ENCODE measurements at regions not wholly inside any gene's neighbourhood (a gene's known extent, or its start where the extent isn't known, plus 50 kb on each side); places are given as distances from the start of the nearest gene placed in this dataset.

GRCh38 chr1:93815366-93816110 is 63.5 kb downstream of the DNTTIP2 start:
- H3K36me3 ChIP-seq (ENCODE audit: low read depth), result no peaks in the 10 kb centered on the region
- DNase-seq (ENCODE audit: low spot score) (no peak), ATAC-seq (ENCODE audit: low read depth) (no peak)
- TF ChIP-seq, protein P1, sequence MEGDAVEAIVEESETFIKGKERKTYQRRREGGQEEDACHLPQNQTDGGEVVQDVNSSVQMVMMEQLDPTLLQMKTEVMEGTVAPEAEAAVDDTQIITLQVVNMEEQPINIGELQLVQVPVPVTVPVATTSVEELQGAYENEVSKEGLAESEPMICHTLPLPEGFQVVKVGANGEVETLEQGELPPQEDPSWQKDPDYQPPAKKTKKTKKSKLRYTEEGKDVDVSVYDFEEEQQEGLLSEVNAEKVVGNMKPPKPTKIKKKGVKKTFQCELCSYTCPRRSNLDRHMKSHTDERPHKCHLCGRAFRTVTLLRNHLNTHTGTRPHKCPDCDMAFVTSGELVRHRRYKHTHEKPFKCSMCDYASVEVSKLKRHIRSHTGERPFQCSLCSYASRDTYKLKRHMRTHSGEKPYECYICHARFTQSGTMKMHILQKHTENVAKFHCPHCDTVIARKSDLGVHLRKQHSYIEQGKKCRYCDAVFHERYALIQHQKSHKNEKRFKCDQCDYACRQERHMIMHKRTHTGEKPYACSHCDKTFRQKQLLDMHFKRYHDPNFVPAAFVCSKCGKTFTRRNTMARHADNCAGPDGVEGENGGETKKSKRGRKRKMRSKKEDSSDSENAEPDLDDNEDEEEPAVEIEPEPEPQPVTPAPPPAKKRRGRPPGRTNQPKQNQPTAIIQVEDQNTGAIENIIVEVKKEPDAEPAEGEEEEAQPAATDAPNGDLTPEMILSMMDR (IDR thresholded peaks at IDR 0.05; ENCODE audit: poor library complexity, severe bottlenecking), result no peak
- no peaks in the 10 kb centered on the region for H3K27me3 ChIP-seq (ENCODE audit: insufficient read depth, poor library complexity, severe bottlenecking)
- peak overlapping the region; percentile 89 for H3K27ac ChIP-seq (ENCODE audit: poor library complexity, severe bottlenecking)
- no peaks in the 10 kb centered on the region for H3K9me3 ChIP-seq (ENCODE audit: severe bottlenecking)
- no peak overlapping the region for H3K4me3 ChIP-seq (ENCODE audit: severe bottlenecking)
- H3K4me1 ChIP-seq (ENCODE audit: insufficient read depth, poor library complexity, severe bottlenecking), result peaks cover 44% of the 10 kb centered on the region

DNA sequence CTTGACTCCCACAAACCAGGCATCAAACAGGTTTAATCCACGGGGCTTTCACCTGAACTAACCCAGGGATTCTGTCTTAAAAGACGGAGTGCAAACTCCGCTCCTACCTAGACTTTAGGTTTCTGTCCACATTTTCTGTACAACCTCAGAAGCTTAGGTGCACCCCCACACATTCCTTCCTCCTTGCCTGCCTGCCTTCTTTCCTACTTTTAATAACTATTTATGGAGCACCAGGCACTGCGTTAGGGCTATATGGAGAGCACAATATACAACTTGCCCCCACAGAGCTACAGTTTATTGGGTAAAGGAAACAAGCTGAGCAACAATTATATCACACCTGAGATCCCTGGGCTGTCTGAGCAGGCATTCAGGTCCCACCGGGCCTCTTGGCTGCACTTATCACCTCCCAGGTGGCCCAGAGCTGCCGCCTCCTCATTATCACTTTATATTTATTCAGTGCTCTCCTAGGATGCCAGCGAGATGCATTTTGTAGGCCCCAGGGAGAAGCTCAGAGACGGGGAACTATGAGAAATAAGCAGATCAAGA is 64.1 kb downstream of the DNTTIP2 start:
- Histone ChIP-seq H3K9me3 (ENCODE audit: severe bottlenecking) (no peaks in the 10 kb centered on the region), H3K36me3 (ENCODE audit: low read depth) (no peaks in the 10 kb centered on the region), H3K27me3 (ENCODE audit: insufficient read depth, poor library complexity, severe bottlenecking) (no peaks in the 10 kb centered on the region), H3K4me3 (ENCODE audit: severe bottlenecking) (no peak overlapping the region), H3K4me1 (ENCODE audit: insufficient read depth, poor library complexity, severe bottlenecking) (peaks cover 44% of the 10 kb centered on the region), H3K27ac (ENCODE audit: poor library complexity, severe bottlenecking) (peak overlapping the region; percentile 89)
- TF ChIP-seq, protein P1 (IDR thresholded peaks at IDR 0.05; ENCODE audit: poor library complexity, severe bottlenecking), result no peak
- ATAC-seq (ENCODE audit: low read depth) (no peak), DNase-seq (ENCODE audit: low spot score) (no peak)

DNA sequence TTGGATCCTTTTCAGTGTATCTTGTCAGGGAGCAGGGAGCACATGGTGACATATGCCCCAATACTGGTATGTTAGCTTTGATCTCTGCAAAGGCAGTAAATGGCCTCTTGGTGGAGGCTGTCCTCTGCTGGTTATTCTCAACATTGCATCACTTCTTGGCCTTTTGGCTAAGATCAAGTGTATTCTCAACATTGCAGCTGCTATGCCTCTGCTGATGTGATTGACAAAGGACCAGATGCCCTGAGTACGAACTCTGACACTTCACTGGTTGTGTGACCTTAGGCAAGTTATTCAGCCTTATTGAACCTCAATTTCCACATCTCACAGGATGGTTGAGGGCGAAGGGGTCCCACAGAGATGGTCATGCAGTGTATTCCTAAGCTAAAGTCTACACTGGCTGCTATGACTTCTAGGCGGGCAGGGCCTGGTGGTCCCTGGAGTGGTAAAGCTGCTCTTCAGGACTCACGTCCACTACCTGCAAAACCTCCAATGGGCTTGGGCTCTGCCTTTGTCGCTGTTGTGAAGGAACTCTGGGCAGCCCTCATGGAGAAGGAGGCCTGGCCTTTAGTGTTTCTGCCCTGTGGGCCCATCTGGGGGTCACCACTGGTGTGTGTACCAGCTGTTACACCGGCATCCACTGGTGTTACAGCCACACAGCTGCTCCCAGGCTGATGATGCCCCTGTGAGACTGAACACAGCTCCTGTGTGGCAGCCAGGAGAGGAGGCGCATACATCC is 64.8 kb downstream of the DNTTIP2 start:
- DNase-seq (ENCODE audit: low spot score) (no peak), ATAC-seq (ENCODE audit: low read depth) (peak; percentile 68)

DNA sequence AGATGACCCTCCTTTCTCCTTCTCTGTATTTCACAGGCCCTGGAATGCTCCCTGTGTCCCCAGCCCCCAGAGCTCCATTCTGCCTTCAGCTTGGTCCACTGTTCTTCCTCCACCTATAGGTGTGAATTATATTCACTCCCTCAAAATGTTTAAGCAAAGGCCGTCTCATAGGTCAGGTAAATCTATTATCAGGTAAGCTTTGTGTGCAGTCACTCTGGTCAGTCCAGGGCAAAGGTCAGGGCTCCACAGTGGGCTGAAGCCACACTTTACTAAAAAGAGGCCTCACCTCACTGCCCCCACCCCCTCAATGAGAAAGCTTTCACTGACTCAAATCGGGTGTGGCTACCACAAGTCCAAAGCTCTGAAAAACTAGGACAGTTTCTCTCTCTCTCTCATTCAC is 65.9 kb downstream of the DNTTIP2 start:
- Histone ChIP-seq H3K4me3 (ENCODE audit: severe bottlenecking) (no peak overlapping the region), H3K27me3 (ENCODE audit: insufficient read depth, poor library complexity, severe bottlenecking) (no peaks in the 10 kb centered on the region), H3K27ac (ENCODE audit: poor library complexity, severe bottlenecking) (peak overlapping the region; percentile 89), H3K4me1 (ENCODE audit: insufficient read depth, poor library complexity, severe bottlenecking) (peaks cover 42% of the 10 kb centered on the region), H3K36me3 (ENCODE audit: low read depth) (no peaks in the 10 kb centered on the region; the same call in 1 of the 2 replicates), H3K9me3 (ENCODE audit: severe bottlenecking) (peaks cover 2% of the 10 kb centered on the region)
- TF ChIP-seq, protein P1 (IDR thresholded peaks at IDR 0.05; ENCODE audit: poor library complexity, severe bottlenecking), result no peak
- DNase-seq (ENCODE audit: low spot score) (no peak), ATAC-seq (ENCODE audit: low read depth) (peak; percentile 46)

More for the DNA sequence above, 64.8 kb downstream of the DNTTIP2 start:
- no peak overlapping the region for H3K4me3 ChIP-seq (ENCODE audit: severe bottlenecking)
- H3K4me1 ChIP-seq (ENCODE audit: insufficient read depth, poor library complexity, severe bottlenecking), result peaks cover 44% of the 10 kb centered on the region
- H3K27ac ChIP-seq (ENCODE audit: poor library complexity, severe bottlenecking), result peak overlapping the region; percentile 89
- TF ChIP-seq, protein P1 (IDR thresholded peaks at IDR 0.05; ENCODE audit: poor library complexity, severe bottlenecking), result peak; percentile 99
- H3K27me3 ChIP-seq (ENCODE audit: insufficient read depth, poor library complexity, severe bottlenecking), result no peaks in the 10 kb centered on the region
- no peaks in the 10 kb centered on the region for H3K9me3 ChIP-seq (ENCODE audit: severe bottlenecking)
- H3K36me3 ChIP-seq (ENCODE audit: low read depth), result no peaks in the 10 kb centered on the region

All from RWPE2 (cell line).